IMR-90 (cell line): ENCODE measurements at regions not wholly inside any gene's neighbourhood (a gene's known extent, or its start where the extent isn't known, plus 50 kb on each side); places are given as distances from the start of the nearest gene placed in this dataset.

ENCODE experiments used
- ATAC-seq: fragments of 200-7000 bp; cut with Tn5 transposase; 2 replicates; pipeline ENCODE4 v1.9.1; 2020; ENCODE audit warnings: low read depth, mild to moderate bottlenecking, moderate library complexity
- BruUV-seq: library from RNA; stranded (reverse); fragments of 400-500 nt; replicated peaks from 2 replicates; lab custom pipeline; 2021; lab: Mats Ljungman, UMichigan
- CTCF ChIA-PET: fragments of 300-600 bp; formaldehyde crosslinking; extraction: SDS; loops from one replicate; lab custom pipeline; 2021; ENCODE audit warnings: antibody characterized with exemption; lab: Yijun Ruan, JAX
- POLR2A ChIA-PET: fragments of 300-600 bp; sonication (Branson Sonifier 250); formaldehyde crosslinking; loops from one replicate; lab custom pipeline; 2022; ENCODE audit warnings: antibody characterized with exemption; ENCODE audit not compliant: unreplicated experiment; lab: Charles Lee
- DNase-seq: peaks from one replicate; pipeline ENCODE4 v3.0.0; 2013
- H2AFZ ChIP-seq: replicated peaks from 2 replicates; pipeline ENCODE3; 2013; ENCODE audit warnings: low read length, mild to moderate bottlenecking; ENCODE audit not compliant: poor library complexity
- H2AK5ac ChIP-seq: 2 replicates; pipeline ENCODE4 v1.6.1; 2013; ENCODE audit warnings: low read depth, low read length, inconsistent platforms
- H2AK9ac ChIP-seq: replicated peaks from 2 replicates; pipeline ENCODE3; 2013; ENCODE audit warnings: mild to moderate bottlenecking, low read depth, low read length, moderate library complexity; ENCODE audit not compliant: poor library complexity
- H2BK120ac ChIP-seq: 2 replicates; pipeline ENCODE4 v1.6.1; 2013; ENCODE audit warnings: low read depth, low read length, inconsistent platforms
- H2BK15ac ChIP-seq: 3 replicates; pipeline ENCODE4 v1.6.1; 2013; ENCODE audit warnings: low read depth, low read length, inconsistent platforms
- H2BK20ac ChIP-seq: 2 replicates; pipeline ENCODE4 v1.6.1; 2013; ENCODE audit warnings: low read depth, mild to moderate bottlenecking, inconsistent platforms, low read length, moderate library complexity
- H2BK5ac ChIP-seq: 2 replicates; pipeline ENCODE4 v1.6.1; 2013; ENCODE audit warnings: mild to moderate bottlenecking, low read depth, low read length, inconsistent platforms; ENCODE audit not compliant: poor library complexity, severe bottlenecking
- H3K14ac ChIP-seq: replicated peaks from 2 replicates; pipeline ENCODE4 v1.6.1; 2013; ENCODE audit warnings: low read depth, low read length, inconsistent platforms
- H3K18ac ChIP-seq: 2 replicates; pipeline ENCODE4 v1.6.1; 2013; ENCODE audit warnings: low read depth, low read length, control low read depth
- H3K23ac ChIP-seq: 2 replicates; pipeline ENCODE4 v1.6.1; 2013; ENCODE audit warnings: low read depth, low read length, inconsistent platforms
- H3K27ac ChIP-seq: 2 replicates; pipeline ENCODE4 v1.5.1; 2013; ENCODE audit warnings: mild to moderate bottlenecking, control low read depth, low read length; ENCODE audit not compliant: insufficient read depth
- H3K27me3 ChIP-seq: 2 replicates; pipeline ENCODE4 v1.6.1; 2013; ENCODE audit warnings: low read length; ENCODE audit not compliant: control insufficient read depth, insufficient read depth
- H3K36me3 ChIP-seq: 2 replicates; pipeline ENCODE4 v1.6.1; 2013; ENCODE audit warnings: low read length, mixed read lengths; ENCODE audit not compliant: control insufficient read depth, insufficient read depth
- H3K4ac ChIP-seq: 2 replicates; pipeline ENCODE4 v1.6.1; 2013; ENCODE audit warnings: low read depth, low read length, inconsistent platforms
- H3K4me1 ChIP-seq: 2 replicates; pipeline ENCODE4 v1.6.1; 2013; ENCODE audit warnings: low read length, mixed read lengths; ENCODE audit not compliant: control insufficient read depth, insufficient read depth
- H3K4me2 ChIP-seq: 2 replicates; pipeline ENCODE4 v1.6.1; 2013; ENCODE audit warnings: low read depth, mild to moderate bottlenecking, control low read depth, low read length, moderate library complexity
- H3K4me3 ChIP-seq: 2 replicates; pipeline ENCODE4 v1.5.1; 2013; ENCODE audit warnings: low read depth, mild to moderate bottlenecking, control low read depth, low read length, moderate library complexity; ENCODE audit not compliant: insufficient read depth
- H3K56ac ChIP-seq: 2 replicates; pipeline ENCODE4 v1.6.1; 2013; ENCODE audit warnings: low read length, inconsistent platforms; ENCODE audit not compliant: insufficient read depth; ENCODE audit errors: extremely low read depth
- H3K79me1 ChIP-seq, 2 experiments: 2 replicates each; pipeline ENCODE4 v1.6.1; 2013; ENCODE audit warnings: low read length in 2 of 2, inconsistent platforms in 1 of 2, low read depth in 1 of 2
- H3K9ac ChIP-seq: 2 replicates; pipeline ENCODE4 v1.6.1; 2013; ENCODE audit warnings: low read depth, low read length, control low read depth
- H3K9me1 ChIP-seq: 2 replicates; pipeline ENCODE4 v1.6.1; 2013; ENCODE audit warnings: low read length, inconsistent platforms; ENCODE audit not compliant: insufficient read depth
- H3K9me3 ChIP-seq: 2 replicates; pipeline ENCODE4 v1.6.1; 2013; ENCODE audit warnings: low read length; ENCODE audit not compliant: control insufficient read depth, insufficient read depth
- H4K20me1 ChIP-seq: 2 replicates; pipeline ENCODE4 v1.6.1; 2013; ENCODE audit warnings: low read length, inconsistent platforms; ENCODE audit not compliant: insufficient read depth
- H4K5ac ChIP-seq: 2 replicates; pipeline ENCODE4 v1.6.1; 2013; ENCODE audit warnings: mild to moderate bottlenecking, low read depth, low read length, control low read depth
- H4K8ac ChIP-seq, 2 experiments: 2 replicates each; pipeline ENCODE4 v1.6.1; 2013; ENCODE audit warnings: low read depth in 2 of 2, low read length in 2 of 2, control low read depth in 1 of 2, inconsistent platforms in 1 of 2
- H4K91ac ChIP-seq: 2 replicates; pipeline ENCODE4 v1.6.1; 2013; ENCODE audit warnings: low read depth, low read length, inconsistent platforms; ENCODE audit not compliant: insufficient read depth
- MAZ ChIP-seq: IDR thresholded peaks from 2 replicates; pipeline ENCODE4 v1.6.1; 2012; ENCODE audit warnings: low read depth, mild to moderate bottlenecking, low read length, improper control_type of control experiment, moderate library complexity, borderline replicate concordance
- SMC3 ChIP-seq: fragments of 150-350 bp; IDR thresholded peaks from 2 replicates; pipeline ENCODE4 v1.6.1; 2016; ENCODE audit warnings: low read depth, mild to moderate bottlenecking, antibody characterized with exemption, low read length, moderate library complexity
- WGBS, 2 experiments: methylation state at CpG; one replicate each; pipeline versions ENCODE4 v1.1.5 to v1.1.7; 2013; ENCODE audit warnings: missing lambda C conversion rate in 2 of 2; ENCODE audit not compliant: insufficient read length in 1 of 2; ENCODE audit errors: extremely low coverage in 2 of 2; 5-methylcytosine and 5-hydroxymethylcytosine counted together
- dilution Hi-C: fragments of 300-500 bp; cut with HindIII; formaldehyde crosslinking; loops from one replicate; pipeline ENCODE4 v1.14.3; 2018; ENCODE audit warnings: low sequenced_read_pairs; ENCODE audit not compliant: unreplicated experiment
- in situ Hi-C: fragments of 300-500 bp; cut with MboI; formaldehyde crosslinking; loops from 3 replicates; pipeline ENCODE4 v1.14.3; 2019; ENCODE audit warnings: low sequenced_read_pairs, inconsistent platforms, mixed read lengths
- intact Hi-C: fragments of 100-400 bp; cut with micrococcal nuclease; formaldehyde crosslinking; loops from 2 replicates; pipeline ENCODE4 v1.10.0; 2022

GRCh38 chr6:137977814-137978213, 110.8 kb downstream of the TNFAIP3 start:
- H2BK15ac ChIP-seq, result no peak overlapping the region
- no peak for ATAC-seq
- H3K27ac ChIP-seq, result no peak overlapping the region
- no peak overlapping the region for H3K9ac ChIP-seq
- H4K5ac ChIP-seq, result no peak overlapping the region
- H3K27me3 ChIP-seq, result peaks cover 14% of the 10 kb centered on the region
- no peak for DNase-seq
- TF ChIP-seq SMC3 (no peak), MAZ (no peak)
- H2BK20ac ChIP-seq, result no peak overlapping the region
- H3K18ac ChIP-seq, result no peak overlapping the region
- no peak overlapping the region for H2AK9ac ChIP-seq
- H2AK5ac ChIP-seq, result no peak overlapping the region
- H2AFZ ChIP-seq, result no peak overlapping the region
- no peak overlapping the region for H3K4me3 ChIP-seq
- WGBS, 2 experiments, result no CpG with 5 or more reads among the region's 3 CpGs
- no peaks in the 10 kb centered on the region for H3K9me1 ChIP-seq
- in situ Hi-C loops, result no loop called here
- H3K4me2 ChIP-seq, result no peak overlapping the region
- no peak overlapping the region for H3K23ac ChIP-seq
- H4K91ac ChIP-seq, result no peak overlapping the region
- dilution Hi-C loops, result no loop called here
- intact Hi-C loops, result no loop called here
- H2BK120ac ChIP-seq, result no peak overlapping the region
- H3K4ac ChIP-seq, result no peak overlapping the region
- no peak overlapping the region for H2BK5ac ChIP-seq
- H3K9me3 ChIP-seq, result no peaks in the 10 kb centered on the region
- POLR2A ChIA-PET, result no interaction called here
- BruUV-seq, result no TSS peak
- H4K20me1 ChIP-seq, result no peaks in the 10 kb centered on the region
- H3K4me1 ChIP-seq, result no peaks in the 10 kb centered on the region
- CTCF ChIA-PET, result interaction anchor here (0.6 kb wide), 1 partner anchor 329 kb away, joined by 6 read pairs; no protein-coding TSS in a partner anchor
- H3K36me3 ChIP-seq, result no peaks in the 10 kb centered on the region
- no peaks in the 10 kb centered on the region for H3K79me1 ChIP-seq
- H4K8ac ChIP-seq, result no peak overlapping the region
- H3K56ac ChIP-seq, result no peak overlapping the region
- H3K14ac ChIP-seq, result no peak overlapping the region
